Endothelial cell of umbilical vein (primary cell): ENCODE measurements at regions not wholly inside any gene's neighbourhood (a gene's known extent, or its start where the extent isn't known, plus 50 kb on each side); places are given as distances from the start of the nearest gene placed in this dataset.

Experiments used
- BruUV-seq: library from RNA; stranded (reverse); fragments of 400-500 nt; replicated peaks from 2 replicates; lab custom pipeline; 2021; lab: Mats Ljungman, UMichigan
- CTCF ChIA-PET: fragments of 300-600, 350-600 bp; sonication (Branson Sonifier 250); formaldehyde crosslinking; loops from one replicate; lab custom pipeline; 2021; ENCODE audit warnings: antibody characterized with exemption, inconsistent platforms; lab: Charles Lee
- POLR2A ChIA-PET: fragments of 300-600, 350-600 bp; sonication (Branson Sonifier 250); formaldehyde crosslinking; loops from one replicate; lab custom pipeline; 2021; ENCODE audit warnings: antibody characterized with exemption, inconsistent platforms; lab: Charles Lee
- DNase-seq: peaks from one replicate; pipeline ENCODE4 v3.0.0-alpha.2; 2011; ENCODE audit warnings: low read depth, low spot score
- FAIRE-seq: peaks from 2 replicates; lab custom pipeline; 2011; peaks lifted over from hg19 to GRCh38; lab: Jason Lieb, UNC
- H2AFZ ChIP-seq: 2 replicates; pipeline ENCODE4 v1.6.0; 2012; ENCODE audit warnings: low read depth, low read length, control low read depth, inconsistent platforms
- H3K27ac ChIP-seq: 2 replicates; pipeline ENCODE4 v1.5.1; 2011; ENCODE audit warnings: low read depth, mild to moderate bottlenecking, control low read depth, low read length, moderate library complexity; ENCODE audit not compliant: insufficient read depth
- H3K27me3 ChIP-seq, 2 experiments: 2 replicates each; pipeline versions ENCODE4 v1.6.0 to v1.6.1; 2011; ENCODE audit warnings: low read length in 2 of 2, mixed read lengths in 1 of 2; ENCODE audit not compliant: control insufficient read depth in 2 of 2, insufficient read depth in 2 of 2
- H3K36me3 ChIP-seq, 2 experiments: 2 replicates in 1 of 2; 3 replicates in 1 of 2; pipeline ENCODE4 v1.5.1; 2011; ENCODE audit warnings: low read length in 2 of 2, mild to moderate bottlenecking in 1 of 2, moderate library complexity in 1 of 2; ENCODE audit not compliant: control insufficient read depth in 2 of 2, insufficient read depth in 2 of 2; ENCODE audit errors: extremely low read depth in 1 of 2
- H3K4me1 ChIP-seq: 3 replicates; pipeline ENCODE4 v1.5.1; 2011; ENCODE audit warnings: mild to moderate bottlenecking, low read length; ENCODE audit not compliant: control insufficient read depth, insufficient read depth; ENCODE audit errors: extremely low read depth
- H3K4me2 ChIP-seq: 2 replicates; pipeline ENCODE4 v1.6.1; 2011; ENCODE audit warnings: low read length, control low read depth, mixed read lengths; ENCODE audit not compliant: insufficient read depth
- H3K4me3 ChIP-seq, 3 experiments: fragments of 200-600 bp in 1 of 3; sonication (generic), shearing (Covaris generic) in 1 of 3; replicated peaks in 1 of 3; 2 replicates each; pipeline ENCODE4 v1.5.1; 2011 to 2016; ENCODE audit warnings: control low read depth in 3 of 3, low read length in 3 of 3, mild to moderate bottlenecking in 2 of 3, inconsistent platforms in 1 of 3, low read depth in 1 of 3, moderate library complexity in 1 of 3; ENCODE audit not compliant: insufficient read depth in 1 of 3
- H3K79me2 ChIP-seq: 2 replicates; pipeline ENCODE4 v1.6.0; 2012; ENCODE audit warnings: low read length, inconsistent platforms; ENCODE audit not compliant: control insufficient read depth, insufficient read depth
- H3K9ac ChIP-seq: replicated peaks from 2 replicates; pipeline ENCODE3; 2011; ENCODE audit warnings: low read length, control low read depth; ENCODE audit not compliant: insufficient read depth; ENCODE audit errors: extremely low read depth
- H3K9me1 ChIP-seq: replicated peaks from 3 replicates; pipeline ENCODE4 v1.6.0; 2011; ENCODE audit warnings: mild to moderate bottlenecking, low read length; ENCODE audit not compliant: control insufficient read depth, insufficient read depth; ENCODE audit errors: extremely low read depth
- H3K9me3 ChIP-seq: replicated peaks from 2 replicates; pipeline ENCODE4 v1.5.1; 2012; ENCODE audit warnings: low read length, inconsistent platforms; ENCODE audit not compliant: control insufficient read depth, insufficient read depth
- H4K20me1 ChIP-seq: replicated peaks from 2 replicates; pipeline ENCODE3; 2011; ENCODE audit warnings: mild to moderate bottlenecking, low read length; ENCODE audit not compliant: control insufficient read depth, insufficient read depth; ENCODE audit errors: extremely low read depth
- EZH2 ChIP-seq: IDR thresholded peaks from 2 replicates; pipeline ENCODE4 v1.6.1; 2012; ENCODE audit warnings: borderline replicate concordance, low read depth, mild to moderate bottlenecking, moderate library complexity, low read length, inconsistent platforms; ENCODE audit not compliant: severe bottlenecking
- FOS ChIP-seq: IDR thresholded peaks from 2 replicates; pipeline ENCODE4 v1.6.1; 2011; ENCODE audit warnings: mild to moderate bottlenecking, low read length, moderate library complexity, borderline replicate concordance; ENCODE audit not compliant: insufficient read depth
- GATA2 ChIP-seq: IDR thresholded peaks from 2 replicates; pipeline ENCODE4 v1.7.0; 2011; ENCODE audit warnings: low read depth, mild to moderate bottlenecking, moderate library complexity, mixed read lengths, low read length; ENCODE audit not compliant: insufficient read length, insufficient read depth
- JUN ChIP-seq: IDR thresholded peaks from 2 replicates; pipeline ENCODE4 v1.6.1; 2011; ENCODE audit warnings: borderline replicate concordance, low read depth; ENCODE audit not compliant: insufficient read length, insufficient read depth
- MYC ChIP-seq: IDR thresholded peaks from one replicate; pipeline ENCODE4 v1.6.1; 2011; ENCODE audit warnings: mild to moderate bottlenecking, low read depth, low read length
- POLR2A ChIP-seq: IDR thresholded peaks from 2 replicates; pipeline ENCODE4 v1.6.1; 2012; ENCODE audit warnings: low read depth, mild to moderate bottlenecking, control low read depth, low read length
- POLR2AphosphoS5 ChIP-seq: IDR thresholded peaks from 2 replicates; pipeline ENCODE4 v1.6.1; 2012; ENCODE audit warnings: low read depth, mild to moderate bottlenecking, control low read depth, low read length, moderate library complexity; ENCODE audit not compliant: insufficient read depth
- dilution Hi-C: fragments of 300-500 bp; cut with MboI; formaldehyde crosslinking; loops from one replicate; pipeline ENCODE4 v1.15.0; 2019; ENCODE audit warnings: low sequenced_read_pairs; ENCODE audit not compliant: extremely low pct_ligation_motif_present
- intact Hi-C: fragments of 100-400 bp; cut with micrococcal nuclease; formaldehyde crosslinking; loops from one replicate; pipeline ENCODE4 v1.10.0; 2022
- TF ChIP-seq, protein P1 (sequence below): IDR thresholded peaks from 2 replicates; pipeline ENCODE4 v1.6.1; 2011; ENCODE audit not compliant: insufficient read depth, insufficient read length
- TF ChIP-seq, protein P2 (sequence below), 2 donors: IDR thresholded peaks; 1 replicate in 1 of 2; 2 replicates in 1 of 2; pipeline ENCODE4 v1.5.1; 2011; ENCODE audit warnings: low read length in 2 of 2, mild to moderate bottlenecking in 2 of 2, moderate library complexity in 2 of 2, control low read depth in 1 of 2, inconsistent platforms in 1 of 2, low read depth in 1 of 2; ENCODE audit not compliant: insufficient read depth in 1 of 2; ENCODE audit errors: extremely low read depth in 1 of 2

GRCh38 chr1:17930635-17931034 lies 175.5 kb downstream of the ACTL8 start:
- CTCF ChIA-PET: no interaction called here
- no peaks in the 10 kb centered on the region for H3K9me3 ChIP-seq
- BruUV-seq: no TSS peak
- H3K4me3 ChIP-seq: no peak overlapping the region
- FAIRE-seq (no peak), DNase-seq (no peak)
- H3K27me3 ChIP-seq: no peaks in the 10 kb centered on the region
- no peaks in the 10 kb centered on the region for H3K9me1 ChIP-seq
- H2AFZ ChIP-seq: no peak overlapping the region
- H3K27ac ChIP-seq: no peak overlapping the region
- dilution Hi-C loops: no loop called here
- H3K9ac ChIP-seq: no peak overlapping the region
- no peaks in the 10 kb centered on the region for H3K79me2 ChIP-seq
- H4K20me1 ChIP-seq: no peaks in the 10 kb centered on the region
- no peak overlapping the region for H3K4me2 ChIP-seq
- intact Hi-C loops: no loop called here
- POLR2A ChIA-PET: no interaction called here
- no peaks in the 10 kb centered on the region for H3K36me3 ChIP-seq
- TF ChIP-seq JUN (no peak), POLR2AphosphoS5 (no peak), FOS (no peak), EZH2 (no peak)
- TF ChIP-seq, protein P1, sequence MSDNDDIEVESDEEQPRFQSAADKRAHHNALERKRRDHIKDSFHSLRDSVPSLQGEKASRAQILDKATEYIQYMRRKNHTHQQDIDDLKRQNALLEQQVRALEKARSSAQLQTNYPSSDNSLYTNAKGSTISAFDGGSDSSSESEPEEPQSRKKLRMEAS: no peak
- no peaks in the 10 kb centered on the region for H3K4me1 ChIP-seq

- POLR2A ChIA-PET: no interaction called here
- no TSS peak for BruUV-seq
Measured at GRCh38 chr1:17932164-17932563, 175.4 kb upstream of the IGSF21 start.

More at GRCh38 chr1:17932164-17932563, 175.4 kb upstream of the IGSF21 start:
- dilution Hi-C loops: no loop called here
- DNase-seq (no peak), FAIRE-seq (no peak)
- Histone ChIP-seq H4K20me1 (no peaks in the 10 kb centered on the region), H2AFZ (no peak overlapping the region), H3K4me3 (no peak overlapping the region), H3K9me3 (no peaks in the 10 kb centered on the region), H3K4me1 (no peaks in the 10 kb centered on the region), H3K79me2 (no peaks in the 10 kb centered on the region), H3K9ac (no peak overlapping the region), H3K4me2 (no peak overlapping the region), H3K27me3 (no peaks in the 10 kb centered on the region), H3K9me1 (no peaks in the 10 kb centered on the region), H3K27ac (no peak overlapping the region), H3K36me3 (no peaks in the 10 kb centered on the region)
- intact Hi-C loops: no loop called here
- TF ChIP-seq POLR2A (no peak), MYC (no peak), POLR2AphosphoS5 (no peak), FOS (no peak), JUN (no peak), EZH2 (no peak), GATA2 (no peak)
- TF ChIP-seq, protein P2, sequence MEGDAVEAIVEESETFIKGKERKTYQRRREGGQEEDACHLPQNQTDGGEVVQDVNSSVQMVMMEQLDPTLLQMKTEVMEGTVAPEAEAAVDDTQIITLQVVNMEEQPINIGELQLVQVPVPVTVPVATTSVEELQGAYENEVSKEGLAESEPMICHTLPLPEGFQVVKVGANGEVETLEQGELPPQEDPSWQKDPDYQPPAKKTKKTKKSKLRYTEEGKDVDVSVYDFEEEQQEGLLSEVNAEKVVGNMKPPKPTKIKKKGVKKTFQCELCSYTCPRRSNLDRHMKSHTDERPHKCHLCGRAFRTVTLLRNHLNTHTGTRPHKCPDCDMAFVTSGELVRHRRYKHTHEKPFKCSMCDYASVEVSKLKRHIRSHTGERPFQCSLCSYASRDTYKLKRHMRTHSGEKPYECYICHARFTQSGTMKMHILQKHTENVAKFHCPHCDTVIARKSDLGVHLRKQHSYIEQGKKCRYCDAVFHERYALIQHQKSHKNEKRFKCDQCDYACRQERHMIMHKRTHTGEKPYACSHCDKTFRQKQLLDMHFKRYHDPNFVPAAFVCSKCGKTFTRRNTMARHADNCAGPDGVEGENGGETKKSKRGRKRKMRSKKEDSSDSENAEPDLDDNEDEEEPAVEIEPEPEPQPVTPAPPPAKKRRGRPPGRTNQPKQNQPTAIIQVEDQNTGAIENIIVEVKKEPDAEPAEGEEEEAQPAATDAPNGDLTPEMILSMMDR (IDR thresholded peaks at IDR 0.05; ENCODE audit: extremely low read depth in 1 of 2, insufficient read depth in 1 of 2, low read depth in 1 of 2, low read length in 2 of 2): no peak
- TF ChIP-seq, protein P1: no peak
- CTCF ChIA-PET: no interaction called here
